ENCODE measurements at regions not wholly inside any gene's neighbourhood (a gene's known extent, or its start where the extent isn't known, plus 50 kb on each side); places are given as distances from the start of the nearest gene placed in this dataset.

- DNase-seq = no peak
These were observed 99.8 kb downstream of the TES start for GRCh38 chr7:116310141-116310540.

- DNase-seq = no peak
These were observed 100.9 kb downstream of the TES start for GRCh38 chr7:116311259-116311658.

- DNase-seq = no peak
These were observed 101.6 kb downstream of the TES start for GRCh38 chr7:116311816-116312471.

- no peak for DNase-seq
These were observed 105.0 kb downstream of the TES start for GRCh38 chr7:116315293-116315692.

GRCh38 chr7:116315803-116316202 lies 105.5 kb downstream of the TES start:
- no peak for DNase-seq

- no peak for DNase-seq
These were observed 106.7 kb downstream of the TES start for GRCh38 chr7:116316838-116317628.

GRCh38 chr7:116317907-116318306 lies 107.6 kb downstream of the TES start:
- DNase-seq = no peak

- DNase-seq = no peak
These were observed 112.2 kb downstream of the TES start for GRCh38 chr7:116322541-116322940.

GRCh38 chr7:116324582-116324981 lies 114.2 kb downstream of the TES start:
- DNase-seq = no peak

- DNase-seq = no peak
These were observed 115.2 kb downstream of the TES start for GRCh38 chr7:116325517-116325916.

GRCh38 chr7:116327135-116327534 lies 116.8 kb downstream of the TES start:
- DNase-seq = no peak

- no peak for DNase-seq
These were observed 117.4 kb downstream of the TES start for GRCh38 chr7:116327752-116328151.

- no peak for DNase-seq
These were observed 117.8 kb downstream of the TES start for GRCh38 chr7:116328161-116328560.

GRCh38 chr7:116329686-116330503 lies 119.6 kb downstream of the TES start:
- DNase-seq = no peak

- no peak for DNase-seq
These were observed 120.7 kb downstream of the TES start for GRCh38 chr7:116331020-116331419.

- DNase-seq = no peak
These were observed 122.4 kb downstream of the TES start for GRCh38 chr7:116332766-116333165.

- DNase-seq = no peak
These were observed 124.2 kb downstream of the TES start for GRCh38 chr7:116334555-116334954.

- no peak for DNase-seq
These were observed 126.7 kb downstream of the TES start for GRCh38 chr7:116337018-116337417.

GRCh38 chr7:116337800-116338199 lies 127.5 kb downstream of the TES start:
- no peak for DNase-seq

- DNase-seq = no peak
These were observed 129.2 kb downstream of the TES start for GRCh38 chr7:116339564-116339963.

- DNase-seq = no peak
These were observed 130.0 kb downstream of the TES start for GRCh38 chr7:116340201-116340847.

- no peak for DNase-seq
These were observed 130.9 kb downstream of the TES start for GRCh38 chr7:116340943-116341907.

Measured in DMS153 (cell line).